Gastrocnemius medialis (tissue), 4 donors: ENCODE measurements at regions not wholly inside any gene's neighbourhood (a gene's known extent, or its start where the extent isn't known, plus 50 kb on each side); places are given as distances from the start of the nearest gene placed in this dataset.

Experiments used
- ATAC-seq, 2 donors: fragments of 150-250 bp; one replicate each; pipeline ENCODE4 v1.9.1; 2016
- DNase-seq, 2 donors: peaks; one replicate each; pipeline ENCODE4 v3.0.0-alpha.2; 2019
- H3K27ac ChIP-seq, 4 donors: fragments of 200-600 bp; sonication (generic); 1 replicate in 1 of 4; 2 replicates in 3 of 4; pipeline ENCODE4 v1.5.1; 2016 to 2018; ENCODE audit warnings: mild to moderate bottlenecking in 2 of 4, moderate library complexity in 1 of 4
- H3K27me3 ChIP-seq, 3 donors: fragments of 200-600 bp; sonication (generic) in 2 of 3; 1 replicate in 1 of 3; 2 replicates in 2 of 3; pipeline versions ENCODE4 v1.5.1 to v1.6.0; 2016 to 2019; ENCODE audit warnings: mild to moderate bottlenecking in 1 of 3, moderate library complexity in 1 of 3
- H3K36me3 ChIP-seq, 2 donors: fragments of 200-600 bp; sonication (generic) in 1 of 2; one replicate each; pipeline ENCODE4 v1.5.1; 2017 to 2018
- H3K4me1 ChIP-seq, 2 donors: fragments of 200-600 bp; sonication (generic) in 1 of 2; one replicate each; pipeline ENCODE4 v1.5.1; 2016 to 2017; ENCODE audit warnings: mild to moderate bottlenecking in 2 of 2
- H3K4me3 ChIP-seq, 4 donors: fragments of 200-600 bp; sonication (generic) in 3 of 4; 1 replicate in 1 of 4; 2 replicates in 3 of 4; pipeline ENCODE4 v1.5.1; 2016 to 2019; ENCODE audit warnings: mild to moderate bottlenecking in 2 of 4
- H3K9me3 ChIP-seq, 3 donors: fragments of 200-600 bp; sonication (generic) in 2 of 3; 1 replicate in 1 of 3; 2 replicates in 2 of 3; pipeline ENCODE4 v1.5.1; 2016 to 2019
- POLR2A ChIP-seq, 2 donors: fragments of 450-650 bp; IDR thresholded peaks; one replicate each; pipeline ENCODE4 v1.6.1; 2017; ENCODE audit warnings: antibody characterized with exemption in 2 of 2, mild to moderate bottlenecking in 2 of 2, moderate library complexity in 2 of 2
- in situ Hi-C, 4 donors: fragments of 200-750 bp; cut with MboI; loops; one replicate each; pipeline versions ENCODE4 v1.15.0 to v1.8.0; 2017; ENCODE audit warnings: low sequenced_read_pairs in 4 of 4
- intact Hi-C: fragments of 100-400 bp; cut with DNase I; formaldehyde crosslinking; loops from one replicate; pipeline ENCODE4 v1.15.1; 2023; ENCODE audit warnings: low total_unique reads
- TF ChIP-seq, protein P1 (sequence below), 5 experiments: fragments of 450-650 bp in 3 of 5; fragments of 200-600 bp in 2 of 5; sonication (generic) in 2 of 5; IDR thresholded peaks in 4 of 5; conservative IDR thresholded peaks in 1 of 5; 1 replicate in 4 of 5; 2 replicates in 1 of 5; pipeline ENCODE4 v1.5.1; 2016 to 2019; ENCODE audit warnings: antibody characterized with exemption in 5 of 5, mild to moderate bottlenecking in 3 of 5, moderate library complexity in 3 of 5

DNA sequence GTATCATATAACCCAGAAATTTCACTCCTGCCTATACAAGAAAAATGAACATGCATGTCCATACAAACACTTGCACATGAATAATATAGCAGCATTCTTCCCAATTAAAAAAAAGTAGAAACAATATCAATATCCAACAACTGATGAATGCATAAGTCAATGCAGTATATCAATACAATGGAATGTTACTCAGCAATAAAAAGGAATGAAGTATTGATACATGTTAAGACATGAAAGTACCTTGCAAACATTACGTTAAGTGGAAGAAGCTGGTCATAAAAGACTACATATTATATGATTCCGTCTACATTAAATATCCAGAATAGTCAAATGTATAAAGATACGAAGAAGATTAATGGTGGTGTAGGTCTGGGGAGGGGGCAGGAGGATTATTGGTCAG lies 73.9 kb upstream of the DRD2 start:
- TF ChIP-seq, protein P1, sequence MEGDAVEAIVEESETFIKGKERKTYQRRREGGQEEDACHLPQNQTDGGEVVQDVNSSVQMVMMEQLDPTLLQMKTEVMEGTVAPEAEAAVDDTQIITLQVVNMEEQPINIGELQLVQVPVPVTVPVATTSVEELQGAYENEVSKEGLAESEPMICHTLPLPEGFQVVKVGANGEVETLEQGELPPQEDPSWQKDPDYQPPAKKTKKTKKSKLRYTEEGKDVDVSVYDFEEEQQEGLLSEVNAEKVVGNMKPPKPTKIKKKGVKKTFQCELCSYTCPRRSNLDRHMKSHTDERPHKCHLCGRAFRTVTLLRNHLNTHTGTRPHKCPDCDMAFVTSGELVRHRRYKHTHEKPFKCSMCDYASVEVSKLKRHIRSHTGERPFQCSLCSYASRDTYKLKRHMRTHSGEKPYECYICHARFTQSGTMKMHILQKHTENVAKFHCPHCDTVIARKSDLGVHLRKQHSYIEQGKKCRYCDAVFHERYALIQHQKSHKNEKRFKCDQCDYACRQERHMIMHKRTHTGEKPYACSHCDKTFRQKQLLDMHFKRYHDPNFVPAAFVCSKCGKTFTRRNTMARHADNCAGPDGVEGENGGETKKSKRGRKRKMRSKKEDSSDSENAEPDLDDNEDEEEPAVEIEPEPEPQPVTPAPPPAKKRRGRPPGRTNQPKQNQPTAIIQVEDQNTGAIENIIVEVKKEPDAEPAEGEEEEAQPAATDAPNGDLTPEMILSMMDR (IDR thresholded peaks at IDR 0.05 in 4 of 5, conservative IDR thresholded peaks at IDR 0.05 in 1 of 5), result no peak
- no peak for TF ChIP-seq POLR2A (IDR thresholded peaks at IDR 0.05)
- Histone ChIP-seq H3K4me1 (no peaks in the 10 kb centered on the region), H3K4me3 (no peak overlapping the region), H3K27me3 (no peaks in the 10 kb centered on the region), H3K9me3 (no peaks in the 10 kb centered on the region), H3K36me3 (no peaks in the 10 kb centered on the region), H3K27ac (no peak overlapping the region)
- no peak for DNase-seq
- intact Hi-C loops (no loop called here), in situ Hi-C loops (loop anchor here (25.0 kb wide), 1 partner anchor 188 kb away; no protein-coding TSS in a partner anchor)
- no peak for ATAC-seq

DNA sequence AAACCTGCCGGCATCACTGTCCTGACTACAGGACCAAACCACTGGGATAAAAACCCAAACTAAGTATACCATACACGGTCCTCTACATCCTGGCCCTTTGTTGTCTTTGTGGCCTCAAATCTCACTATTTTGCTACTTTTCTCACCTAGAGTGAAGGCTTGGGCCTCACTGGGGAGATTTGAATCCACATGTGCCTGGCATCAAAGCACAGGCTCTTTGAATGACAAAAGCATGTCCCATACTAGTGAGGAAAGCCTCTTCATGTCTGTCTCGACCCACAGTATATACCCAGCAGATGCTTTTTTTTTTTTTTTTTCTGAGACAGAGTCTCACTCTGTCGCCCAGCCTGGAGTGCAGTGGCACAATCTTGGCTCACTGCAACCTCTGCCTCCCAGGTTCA lies 72.5 kb upstream of the DRD2 start:
- intact Hi-C loops, result no loop called here
- DNase-seq, result no peak
- TF ChIP-seq, protein P1 (IDR thresholded peaks at IDR 0.05 in 4 of 5, conservative IDR thresholded peaks at IDR 0.05 in 1 of 5), result no peak
- no peak for TF ChIP-seq POLR2A (IDR thresholded peaks at IDR 0.05)
- Histone ChIP-seq H3K4me1 (no peaks in the 10 kb centered on the region), H3K27me3 (no peaks in the 10 kb centered on the region), H3K4me3 (no peak overlapping the region), H3K9me3 (no peaks in the 10 kb centered on the region), H3K27ac (no peak overlapping the region), H3K36me3 (no peaks in the 10 kb centered on the region)
- ATAC-seq, result no peak
- in situ Hi-C loops, result loop anchor here (25.0 kb wide), 1 partner anchor 190 kb away; no protein-coding TSS in a partner anchor

DNA sequence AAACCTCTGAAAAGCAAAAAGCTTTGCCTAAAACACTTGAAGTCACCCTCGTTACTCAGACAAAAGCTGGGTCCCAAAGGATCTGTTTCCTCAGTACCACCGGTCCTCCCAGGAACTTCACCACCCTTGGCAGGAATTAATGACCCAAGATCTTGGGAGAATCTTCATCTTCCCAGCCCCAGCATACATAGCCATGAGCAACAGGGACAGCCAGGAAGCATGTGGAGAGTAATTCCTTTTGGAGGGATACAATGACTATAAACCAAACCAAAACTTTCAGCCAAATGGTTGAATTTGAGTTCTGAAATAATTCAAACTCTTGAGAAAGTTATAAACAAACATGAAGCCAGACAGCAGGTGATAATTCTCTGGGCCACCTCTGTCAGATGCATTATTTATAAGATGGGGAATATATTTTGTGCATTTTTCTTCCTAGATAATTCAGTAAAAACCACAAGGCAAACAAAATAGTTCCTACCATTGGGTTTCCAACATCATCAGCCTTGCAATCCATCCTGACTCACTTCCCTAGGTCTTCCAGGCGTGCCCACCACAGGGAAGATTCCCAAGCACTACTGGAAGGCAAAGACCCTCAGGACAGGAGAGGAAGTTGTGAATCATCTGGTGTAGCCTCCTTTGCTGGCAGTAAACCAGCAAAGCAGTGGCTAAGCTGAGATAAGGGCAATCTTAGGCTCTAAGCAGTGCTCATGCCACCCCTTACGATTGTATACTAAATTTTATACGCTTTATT lies 71.7 kb upstream of the DRD2 start:
- H3K27ac ChIP-seq, result no peak overlapping the region
- in situ Hi-C loops (loop anchor here (25.0 kb wide), 1 partner anchor 190 kb away; no protein-coding TSS in a partner anchor), intact Hi-C loops (no loop called here)
- DNase-seq (no peak), ATAC-seq (no peak)
- no peaks in the 10 kb centered on the region for H3K36me3 ChIP-seq
- H3K27me3 ChIP-seq, result no peaks in the 10 kb centered on the region
- TF ChIP-seq, protein P1 (IDR thresholded peaks at IDR 0.05 in 4 of 5, conservative IDR thresholded peaks at IDR 0.05 in 1 of 5), result no peak
- TF ChIP-seq POLR2A (IDR thresholded peaks at IDR 0.05), result no peak
- no peaks in the 10 kb centered on the region for H3K4me1 ChIP-seq
- H3K4me3 ChIP-seq, result no peak overlapping the region
- H3K9me3 ChIP-seq, result no peaks in the 10 kb centered on the region

DNA sequence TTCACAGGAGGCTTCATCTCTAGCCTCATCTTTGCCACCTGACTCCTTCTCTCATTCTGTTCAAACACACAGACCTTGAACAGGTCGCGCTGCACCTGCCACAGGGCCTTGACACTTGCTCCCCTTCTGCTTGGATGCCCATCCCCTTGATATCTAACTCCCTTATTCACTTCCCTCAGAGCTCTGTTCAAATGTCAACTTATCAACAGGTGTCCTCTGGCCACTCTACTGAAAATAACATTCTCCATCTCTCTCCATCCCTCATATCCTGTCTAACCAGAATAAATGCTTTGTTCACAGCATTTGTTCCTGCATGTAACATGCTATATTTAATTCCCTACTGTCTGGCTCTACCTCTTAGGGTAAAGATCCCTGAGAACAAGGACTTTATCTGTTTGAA lies 67.2 kb upstream of the DRD2 start:
- in situ Hi-C loops (loop anchor here (25.0 kb wide), 1 partner anchor 195 kb away; no protein-coding TSS in a partner anchor), intact Hi-C loops (no loop called here)
- TF ChIP-seq, protein P1 (IDR thresholded peaks at IDR 0.05 in 4 of 5, conservative IDR thresholded peaks at IDR 0.05 in 1 of 5), result no peak
- TF ChIP-seq POLR2A (IDR thresholded peaks at IDR 0.05), result no peak
- DNase-seq (no peak), ATAC-seq (no peak)
- Histone ChIP-seq H3K27me3 (no peaks in the 10 kb centered on the region), H3K4me1 (no peaks in the 10 kb centered on the region), H3K36me3 (no peaks in the 10 kb centered on the region), H3K27ac (no peak overlapping the region), H3K9me3 (no peaks in the 10 kb centered on the region), H3K4me3 (no peak overlapping the region)
